ENCODE measurements at regions not wholly inside any gene's neighbourhood (a gene's known extent, or its start where the extent isn't known, plus 50 kb on each side); places are given as distances from the start of the nearest gene placed in this dataset.

DNA sequence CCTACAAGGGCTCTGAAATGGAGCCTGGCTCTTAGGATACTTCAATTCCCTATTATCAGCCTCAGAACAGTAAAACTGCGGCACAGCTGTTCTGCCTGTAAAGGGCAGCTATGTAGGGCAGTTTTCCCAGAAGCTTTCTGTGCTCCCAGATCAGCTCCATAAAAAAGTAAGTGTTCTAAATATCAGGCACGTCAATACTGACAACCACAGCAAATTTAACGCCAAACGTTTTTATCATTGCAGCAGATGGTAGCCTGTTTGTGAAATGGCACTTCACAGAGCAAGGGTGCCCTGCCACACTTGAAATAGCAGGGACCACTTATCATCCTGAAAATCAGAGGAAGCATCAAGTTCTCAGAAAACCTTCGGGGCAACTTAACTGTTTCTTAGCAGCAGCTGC, 54.8 kb upstream of the PTHLH start:
- ATAC-seq (no peak), DNase-seq (no peak)
- intact Hi-C loops (cut with DNase I; ENCODE audit: low total_unique reads) (no loop called here), in situ Hi-C loops (cut with MboI; ENCODE audit: low sequenced_read_pairs in 4 of 4) (no loop called here)
- H3K36me3 ChIP-seq: no peaks in the 10 kb centered on the region
- H3K4me1 ChIP-seq: peaks cover 0 to 10% of the 10 kb centered on the region in 2 donors
- no peaks in the 10 kb centered on the region for H3K27me3 ChIP-seq
- TF ChIP-seq POLR2A (IDR thresholded peaks at IDR 0.05): no peak
- TF ChIP-seq, protein P1, sequence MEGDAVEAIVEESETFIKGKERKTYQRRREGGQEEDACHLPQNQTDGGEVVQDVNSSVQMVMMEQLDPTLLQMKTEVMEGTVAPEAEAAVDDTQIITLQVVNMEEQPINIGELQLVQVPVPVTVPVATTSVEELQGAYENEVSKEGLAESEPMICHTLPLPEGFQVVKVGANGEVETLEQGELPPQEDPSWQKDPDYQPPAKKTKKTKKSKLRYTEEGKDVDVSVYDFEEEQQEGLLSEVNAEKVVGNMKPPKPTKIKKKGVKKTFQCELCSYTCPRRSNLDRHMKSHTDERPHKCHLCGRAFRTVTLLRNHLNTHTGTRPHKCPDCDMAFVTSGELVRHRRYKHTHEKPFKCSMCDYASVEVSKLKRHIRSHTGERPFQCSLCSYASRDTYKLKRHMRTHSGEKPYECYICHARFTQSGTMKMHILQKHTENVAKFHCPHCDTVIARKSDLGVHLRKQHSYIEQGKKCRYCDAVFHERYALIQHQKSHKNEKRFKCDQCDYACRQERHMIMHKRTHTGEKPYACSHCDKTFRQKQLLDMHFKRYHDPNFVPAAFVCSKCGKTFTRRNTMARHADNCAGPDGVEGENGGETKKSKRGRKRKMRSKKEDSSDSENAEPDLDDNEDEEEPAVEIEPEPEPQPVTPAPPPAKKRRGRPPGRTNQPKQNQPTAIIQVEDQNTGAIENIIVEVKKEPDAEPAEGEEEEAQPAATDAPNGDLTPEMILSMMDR (IDR thresholded peaks at IDR 0.05 in 4 of 5, conservative IDR thresholded peaks at IDR 0.05 in 1 of 5): no peak
- H3K9me3 ChIP-seq: no peaks in the 10 kb centered on the region
- no peak overlapping the region for H3K27ac ChIP-seq
- no peak overlapping the region for H3K4me3 ChIP-seq

DNA sequence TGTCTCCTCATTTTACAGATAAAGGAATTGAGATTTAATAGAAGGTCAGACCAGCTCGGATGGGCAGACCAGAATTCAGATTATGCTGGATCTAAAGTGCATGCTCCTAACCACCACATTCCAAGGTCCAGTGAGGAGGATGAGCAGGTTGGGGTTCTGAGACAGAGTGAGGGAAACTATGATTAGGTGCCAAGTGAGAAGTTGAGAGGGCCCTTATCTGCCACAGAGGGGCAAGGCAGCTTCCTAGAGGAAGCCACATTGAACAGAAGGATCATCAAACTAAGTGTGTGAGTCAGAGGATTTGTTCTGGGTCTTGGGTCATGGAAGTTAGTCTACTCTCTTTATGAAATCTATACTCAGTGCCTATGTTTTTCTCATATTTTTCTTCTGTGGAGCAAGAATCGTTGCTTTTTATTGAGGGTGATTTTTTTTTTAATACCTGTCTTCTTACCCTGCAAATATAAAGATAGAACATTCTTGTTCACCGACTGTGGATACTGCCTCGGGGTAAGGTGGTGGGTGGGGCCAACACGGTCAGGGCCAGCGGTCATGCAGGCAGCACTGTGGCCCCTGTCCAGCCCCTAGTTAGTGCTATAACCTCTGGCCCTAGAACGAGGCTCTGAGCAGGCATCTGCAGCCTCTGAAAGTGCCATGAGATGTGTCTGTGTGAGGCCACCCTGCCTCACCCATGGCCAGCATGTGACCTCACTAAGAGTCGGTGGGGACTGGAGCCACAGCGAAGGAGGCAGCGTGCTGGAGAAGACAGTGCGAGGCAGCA, 55.6 kb upstream of the PTHLH start:
- Histone ChIP-seq H3K27ac (no peak overlapping the region), H3K4me3 (no peak overlapping the region), H3K9me3 (no peaks in the 10 kb centered on the region), H3K4me1 (peaks cover 0 to 10% of the 10 kb centered on the region in 2 donors), H3K27me3 (no peaks in the 10 kb centered on the region), H3K36me3 (no peaks in the 10 kb centered on the region)
- TF ChIP-seq, protein P1 (IDR thresholded peaks at IDR 0.05 in 4 of 5, conservative IDR thresholded peaks at IDR 0.05 in 1 of 5): no peak
- in situ Hi-C loops (cut with MboI; ENCODE audit: low sequenced_read_pairs in 4 of 4) (no loop called here), intact Hi-C loops (cut with DNase I; ENCODE audit: low total_unique reads) (no loop called here)
- DNase-seq (no peak), ATAC-seq (no peak)

DNA sequence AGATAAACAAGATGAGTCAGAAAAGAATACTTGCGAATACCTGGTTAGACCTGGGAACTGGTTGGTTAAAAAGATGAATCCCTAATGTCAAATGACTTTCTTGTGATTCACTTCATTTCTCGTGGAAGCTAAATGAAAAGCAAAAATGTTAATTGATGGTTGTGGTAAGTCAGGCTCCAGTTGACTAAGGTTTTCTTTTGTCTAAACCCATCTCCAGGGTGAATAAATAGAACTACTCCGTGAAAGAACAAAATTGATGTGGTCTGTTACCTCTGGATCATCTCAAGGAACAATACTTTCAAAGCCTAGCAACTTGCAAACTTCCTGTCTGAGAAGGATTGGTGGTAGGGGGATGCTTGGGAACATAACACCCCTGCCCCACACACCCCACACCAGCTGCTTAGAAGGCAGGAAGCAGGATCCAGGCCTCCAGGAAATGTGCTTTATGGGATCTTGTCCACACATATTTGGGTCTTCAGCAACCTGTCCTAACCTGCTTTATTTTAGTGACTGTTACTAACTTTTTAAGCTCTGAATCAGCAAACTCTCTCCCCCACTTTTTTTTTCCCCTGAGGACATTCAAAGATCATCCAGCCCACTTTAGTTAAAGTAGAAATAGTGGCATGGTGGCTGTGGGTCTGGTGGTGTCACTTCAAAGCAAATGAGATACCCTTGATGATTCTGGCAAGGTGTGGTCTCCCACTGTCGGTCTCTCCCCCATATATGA, 60.4 kb upstream of the PTHLH start:
- intact Hi-C loops (cut with DNase I; ENCODE audit: low total_unique reads): no loop called here
- no peaks in the 10 kb centered on the region for H3K27me3 ChIP-seq
- in situ Hi-C loops (cut with MboI; ENCODE audit: low sequenced_read_pairs in 4 of 4): no loop called here
- ATAC-seq: no peak
- H3K27ac ChIP-seq: no peak overlapping the region
- H3K9me3 ChIP-seq: no peaks in the 10 kb centered on the region
- no peak overlapping the region for H3K4me3 ChIP-seq
- DNase-seq: no peak
- TF ChIP-seq POLR2A (IDR thresholded peaks at IDR 0.05): no peak
- no peaks in the 10 kb centered on the region for H3K4me1 ChIP-seq
- H3K36me3 ChIP-seq: no peaks in the 10 kb centered on the region

DNA sequence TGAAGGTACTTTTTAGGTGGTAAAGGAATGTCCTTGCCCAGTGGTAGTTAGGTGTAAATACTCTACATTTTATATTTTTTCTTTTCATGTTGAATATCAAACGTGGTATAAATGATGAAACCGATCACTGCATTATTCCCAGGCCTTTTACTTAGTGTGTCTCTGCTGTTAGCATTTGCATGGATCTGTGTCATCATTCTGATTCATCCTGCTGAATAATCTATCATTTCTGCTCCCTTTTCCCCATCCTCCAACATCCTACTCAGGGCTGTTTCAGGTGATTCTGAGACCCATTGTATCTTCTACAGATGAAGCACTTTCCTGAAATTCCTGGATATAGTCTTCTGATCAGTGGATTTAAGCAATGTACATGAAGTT, 61.0 kb upstream of the PTHLH start:
- no peak overlapping the region for H3K4me3 ChIP-seq

DNA sequence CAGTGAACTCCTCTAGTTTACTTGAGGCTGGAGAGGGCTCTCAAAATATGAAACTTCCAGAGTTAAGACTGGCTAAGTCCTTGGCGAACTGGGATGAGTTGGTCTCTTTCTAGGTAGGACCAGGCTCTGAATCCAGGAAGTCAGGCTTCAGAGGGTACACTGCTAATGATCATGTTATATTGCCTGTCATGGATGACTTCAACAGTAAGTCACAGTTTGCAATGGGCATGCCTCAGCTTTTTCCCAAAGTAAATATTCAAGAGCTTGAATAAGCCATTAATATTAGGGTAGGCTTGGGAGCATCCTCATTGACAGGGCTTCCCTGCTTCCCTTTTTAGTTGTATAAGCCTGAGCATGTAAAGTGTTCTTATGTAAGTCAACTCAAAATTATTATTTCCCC, 61.7 kb upstream of the PTHLH start:
- in situ Hi-C loops (cut with MboI; ENCODE audit: low sequenced_read_pairs in 4 of 4): no loop called here
- intact Hi-C loops (cut with DNase I; ENCODE audit: low total_unique reads): no loop called here

More for the DNA sequence above, 61.0 kb upstream of the PTHLH start:
- H3K27ac ChIP-seq: no peak overlapping the region
- no peaks in the 10 kb centered on the region for H3K9me3 ChIP-seq
- no peaks in the 10 kb centered on the region for H3K4me1 ChIP-seq
- no peak for DNase-seq
- no peaks in the 10 kb centered on the region for H3K27me3 ChIP-seq
- no peak for ATAC-seq
- intact Hi-C loops (cut with DNase I; ENCODE audit: low total_unique reads) (no loop called here), in situ Hi-C loops (cut with MboI; ENCODE audit: low sequenced_read_pairs in 4 of 4) (no loop called here)
- TF ChIP-seq, protein P1 (IDR thresholded peaks at IDR 0.05 in 4 of 5, conservative IDR thresholded peaks at IDR 0.05 in 1 of 5): no peak
- no peak for TF ChIP-seq POLR2A (IDR thresholded peaks at IDR 0.05)
- H3K36me3 ChIP-seq: no peaks in the 10 kb centered on the region

More for the DNA sequence above, 61.7 kb upstream of the PTHLH start:
- Histone ChIP-seq H3K36me3 (no peaks in the 10 kb centered on the region), H3K4me1 (no peaks in the 10 kb centered on the region), H3K27ac (no peak overlapping the region), H3K4me3 (no peak overlapping the region), H3K9me3 (no peaks in the 10 kb centered on the region), H3K27me3 (no peaks in the 10 kb centered on the region)
- DNase-seq (no peak), ATAC-seq (no peak)
- TF ChIP-seq, protein P1 (IDR thresholded peaks at IDR 0.05 in 4 of 5, conservative IDR thresholded peaks at IDR 0.05 in 1 of 5): no peak
- TF ChIP-seq POLR2A (IDR thresholded peaks at IDR 0.05): no peak
